Activated CD4-positive, alpha-beta T cell treated with anti-CD3 and anti-CD28 coated beads for 4 hours (primary cell): ENCODE measurements at regions not wholly inside any gene's neighbourhood (a gene's known extent, or its start where the extent isn't known, plus 50 kb on each side); places are given as distances from the start of the nearest gene placed in this dataset.
A peak's percentile ranks its signal among the peaks of the same experiment; 100 is the strongest.
"Not testable (repeated sequence)": the region's sequence is repeated elsewhere in the genome, so short reads cannot be mapped to it uniquely, and the experiment has no call there.

Source experiments
- DNase-seq, 2 donors: peaks; one replicate each; pipeline ENCODE4 v3.0.0-alpha.2; 2020

DNA sequence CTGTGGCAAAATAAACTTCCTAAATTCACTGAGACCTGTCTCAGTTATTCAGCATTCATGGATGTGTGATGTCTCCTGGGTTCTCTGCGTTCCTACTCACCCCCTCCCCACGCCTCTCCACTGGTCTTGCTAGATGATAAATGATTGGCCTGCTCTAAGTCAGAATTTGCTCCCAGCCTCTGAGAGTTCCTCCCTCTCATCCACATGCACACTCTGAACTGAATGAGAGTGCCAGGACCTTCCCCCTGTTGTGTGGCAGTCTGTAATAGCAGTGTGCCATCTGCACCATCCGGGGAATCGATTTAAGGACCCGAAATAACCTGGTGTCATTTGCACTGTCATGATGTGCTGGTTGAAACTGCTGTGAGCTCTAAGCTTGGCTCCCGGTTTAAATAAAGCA lies 135.8 kb upstream of the AFDN start:
- no peak for DNase-seq

GRCh38 chr6:167691533-167692312 lies 135.0 kb upstream of the AFDN start:
- DNase-seq, result no peak

DNA sequence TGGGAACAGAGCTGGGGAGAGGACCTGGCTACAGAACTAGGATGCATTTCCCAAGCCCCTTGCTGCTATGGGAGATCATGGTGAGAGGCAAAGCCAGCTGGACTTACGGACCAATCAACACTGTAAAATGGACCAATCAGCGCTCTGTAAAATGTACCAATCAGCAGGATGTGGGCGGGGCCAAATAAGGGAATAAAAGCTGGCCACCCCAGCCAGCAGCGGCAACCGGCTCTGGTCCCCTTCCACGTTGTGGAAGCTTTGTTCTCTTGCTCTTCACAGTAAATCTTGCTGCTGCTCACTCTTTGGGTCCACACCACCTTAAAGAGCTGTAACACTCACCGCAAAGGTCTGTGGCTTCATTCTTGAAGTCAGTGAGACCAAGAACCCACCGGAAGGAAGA lies 133.2 kb upstream of the AFDN start:
- not testable (repeated sequence) for DNase-seq

DNA sequence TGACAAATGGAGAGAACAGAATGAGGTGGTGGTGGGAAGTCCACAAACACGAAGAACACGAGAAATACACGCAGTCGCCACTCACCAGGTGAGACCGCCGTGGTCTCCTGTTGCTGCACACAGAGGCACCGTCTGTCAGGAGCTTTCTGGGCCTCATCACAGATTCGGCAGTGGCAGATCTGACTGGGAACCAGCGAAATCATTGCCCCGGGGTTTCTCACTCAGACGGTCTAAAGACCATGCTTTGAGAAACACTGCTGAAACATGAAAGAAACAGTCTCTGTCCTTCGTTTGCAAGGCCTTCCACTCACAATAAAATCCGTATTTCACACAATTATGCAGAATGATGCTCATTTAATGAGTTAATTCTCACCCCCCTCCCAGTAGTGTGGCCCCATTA lies 130.9 kb upstream of the AFDN start:
- no peak for DNase-seq

DNA sequence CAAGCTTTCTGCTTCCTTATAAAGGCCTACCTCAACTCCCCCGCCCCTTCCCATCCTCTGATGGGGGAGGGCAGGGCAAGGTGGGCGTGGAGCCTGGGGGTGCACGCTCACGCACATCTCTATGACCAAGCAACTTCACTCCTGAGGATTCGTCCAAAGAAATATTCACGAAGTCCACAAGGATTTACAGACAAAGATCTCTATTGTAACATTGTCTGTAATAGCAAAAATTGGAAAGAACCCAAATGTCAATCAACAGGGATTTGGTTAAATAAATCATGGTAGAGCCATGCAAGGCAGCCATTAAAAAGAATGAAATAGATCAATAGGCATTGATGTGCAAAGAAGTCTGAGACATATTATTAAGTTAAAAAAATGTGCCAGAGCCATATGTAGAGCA lies 130.4 kb upstream of the AFDN start:
- no peak for DNase-seq

DNA sequence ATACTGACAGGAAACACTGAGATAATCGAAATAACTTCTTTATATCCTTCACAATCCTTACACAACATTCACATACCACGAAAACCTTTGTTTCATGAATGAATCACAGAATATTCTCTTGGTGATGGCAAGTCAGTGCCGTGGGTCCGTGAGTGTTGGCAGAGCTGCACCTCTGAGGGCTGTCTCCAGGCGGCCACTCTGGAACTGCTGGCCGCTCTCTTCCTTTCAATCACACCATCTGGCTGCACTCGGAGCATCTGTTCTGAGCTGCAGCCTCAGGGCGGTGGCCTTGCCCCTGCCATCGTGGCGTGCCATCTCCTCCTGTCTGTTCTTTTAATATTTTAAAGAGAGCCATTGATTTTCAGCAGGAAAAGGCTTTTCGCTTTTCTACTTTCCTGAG lies 129.4 kb upstream of the AFDN start:
- no peak for DNase-seq

GRCh38 chr6:167698540-167698939 lies 128.2 kb upstream of the AFDN start:
- DNase-seq, result no peak

GRCh38 chr6:167699141-167699931 lies 127.4 kb upstream of the AFDN start:
- DNase-seq, result peak; percentile 57 to 69

DNA sequence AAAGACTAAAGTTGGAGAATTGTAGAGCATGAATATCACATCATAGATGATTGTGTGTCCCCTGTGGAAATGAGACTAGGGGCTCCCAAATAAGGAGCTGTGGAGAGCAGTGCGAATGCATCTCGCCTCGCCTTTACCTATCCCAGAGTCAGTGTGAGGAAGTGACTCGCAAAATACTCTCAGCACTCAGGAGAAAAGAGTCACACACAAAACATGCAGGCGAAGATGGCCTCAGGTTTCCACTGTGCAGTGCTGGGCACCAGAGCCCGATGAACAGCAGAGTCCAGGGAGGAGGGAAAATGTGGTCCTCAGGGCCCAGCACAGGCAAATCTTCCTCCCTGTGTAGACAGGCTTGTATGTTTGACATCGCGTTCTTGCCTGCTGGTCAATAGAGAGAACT lies 126.5 kb upstream of the AFDN start:
- no peak for DNase-seq

- no peak for DNase-seq
Measured at GRCh38 chr6:167701010-167701409, 125.7 kb upstream of the AFDN start.

DNA sequence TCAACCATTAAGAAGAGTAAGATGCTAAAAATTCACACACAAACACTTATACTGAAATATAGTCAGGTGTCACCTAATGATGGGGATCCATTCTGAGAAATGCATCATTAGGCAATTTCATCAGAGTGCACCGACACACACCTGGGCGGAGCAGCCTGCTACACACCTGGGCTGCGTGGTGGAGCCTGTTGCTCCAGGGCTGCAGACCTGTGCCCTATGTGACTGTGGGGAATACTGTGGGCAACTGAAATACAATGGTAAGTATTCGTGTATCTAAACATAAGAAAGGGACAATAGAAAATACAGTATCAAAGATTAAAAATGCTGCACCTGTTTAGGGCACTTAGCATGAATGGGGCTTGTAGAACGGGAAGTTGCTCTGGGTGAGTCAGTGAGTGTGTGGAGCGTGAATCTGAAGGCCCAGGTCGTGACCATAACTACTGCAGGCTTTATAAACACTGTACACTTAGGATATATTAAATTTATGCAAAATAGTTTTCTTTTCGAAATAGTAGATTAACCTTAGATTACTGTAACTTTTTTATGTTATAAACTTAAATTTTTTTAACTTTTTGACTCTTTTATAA lies 124.4 kb upstream of the AFDN start:
- DNase-seq, result no peak

GRCh38 chr6:167703347-167703746 lies 123.4 kb upstream of the AFDN start:
- DNase-seq, result no peak

DNA sequence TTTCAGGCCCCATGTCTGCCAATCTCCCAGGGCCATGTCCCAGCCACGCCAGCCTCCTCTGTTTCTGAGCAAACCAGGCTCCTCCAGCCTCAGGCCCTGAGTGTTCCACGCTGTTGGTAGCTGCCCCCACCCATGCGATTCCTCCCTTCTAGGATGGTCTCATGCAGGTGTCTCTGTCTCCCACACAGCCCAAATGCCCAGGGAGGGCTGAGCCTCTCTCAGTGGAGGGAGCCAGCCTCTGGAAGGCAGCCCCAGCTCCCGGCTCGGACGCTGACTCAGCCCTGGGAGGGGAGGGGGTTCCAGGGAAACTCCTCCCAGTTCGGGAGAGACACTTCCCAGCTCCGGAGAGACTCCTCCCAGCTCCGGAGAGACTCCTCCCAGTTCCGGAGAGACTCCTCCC lies 122.9 kb upstream of the AFDN start:
- no peak for DNase-seq

GRCh38 chr6:167704396-167704901 lies 122.3 kb upstream of the AFDN start:
- no peak for DNase-seq

DNA sequence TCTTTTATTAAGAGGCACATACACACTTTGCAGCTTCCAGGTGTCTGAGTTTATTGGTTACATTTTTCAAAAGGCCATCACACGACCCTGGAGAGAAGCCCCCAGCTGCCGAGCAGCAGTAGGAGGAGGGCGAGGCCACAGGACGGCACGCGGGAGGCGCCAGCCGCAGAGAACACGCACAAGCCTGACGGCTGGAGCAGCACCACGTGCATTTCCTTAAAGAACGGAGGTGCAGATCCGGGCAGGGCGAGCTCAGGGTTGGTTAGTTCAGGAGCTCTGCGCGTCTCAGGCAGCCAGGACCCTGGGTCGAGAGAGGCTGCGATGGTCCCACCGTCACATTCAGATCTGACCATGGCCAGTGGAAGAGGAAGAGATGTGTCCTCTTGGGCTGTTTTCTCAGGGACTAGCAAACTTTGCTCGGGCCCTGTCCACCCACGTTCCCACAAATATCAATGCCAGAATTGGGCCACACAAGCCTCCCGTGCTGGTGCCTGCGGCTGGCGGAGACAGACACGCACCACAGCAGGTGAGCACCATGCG lies 121.4 kb upstream of the AFDN start:
- DNase-seq, result no peak

- DNase-seq, result peak; percentile 59 to 68
Measured at GRCh38 chr6:167706313-167707109, 120.2 kb upstream of the AFDN start.

GRCh38 chr6:167707686-167708500 lies 118.8 kb upstream of the AFDN start:
- no peak for DNase-seq

GRCh38 chr6:167708501-167709094 lies 118.1 kb upstream of the AFDN start:
- no peak for DNase-seq

DNA sequence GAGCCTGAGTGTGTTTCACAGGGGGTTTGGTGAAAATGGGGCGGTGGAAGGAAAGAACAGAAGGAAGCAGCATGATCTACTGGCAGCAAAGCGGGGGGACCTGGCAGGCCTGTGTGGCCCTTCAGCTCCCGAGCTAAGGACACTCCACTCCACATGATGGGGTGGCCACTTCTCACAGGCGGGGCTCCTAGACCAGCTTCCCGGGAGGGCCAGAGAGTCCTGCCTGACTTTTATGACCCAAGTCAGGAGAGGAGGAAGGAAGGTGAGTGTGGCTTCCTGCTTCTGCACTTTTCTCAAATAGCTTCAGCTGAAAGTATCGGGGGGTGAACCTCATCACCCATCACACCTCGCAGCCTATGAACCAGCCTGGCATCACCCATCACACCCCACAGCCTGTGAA lies 117.5 kb upstream of the AFDN start:
- DNase-seq, result no peak

DNA sequence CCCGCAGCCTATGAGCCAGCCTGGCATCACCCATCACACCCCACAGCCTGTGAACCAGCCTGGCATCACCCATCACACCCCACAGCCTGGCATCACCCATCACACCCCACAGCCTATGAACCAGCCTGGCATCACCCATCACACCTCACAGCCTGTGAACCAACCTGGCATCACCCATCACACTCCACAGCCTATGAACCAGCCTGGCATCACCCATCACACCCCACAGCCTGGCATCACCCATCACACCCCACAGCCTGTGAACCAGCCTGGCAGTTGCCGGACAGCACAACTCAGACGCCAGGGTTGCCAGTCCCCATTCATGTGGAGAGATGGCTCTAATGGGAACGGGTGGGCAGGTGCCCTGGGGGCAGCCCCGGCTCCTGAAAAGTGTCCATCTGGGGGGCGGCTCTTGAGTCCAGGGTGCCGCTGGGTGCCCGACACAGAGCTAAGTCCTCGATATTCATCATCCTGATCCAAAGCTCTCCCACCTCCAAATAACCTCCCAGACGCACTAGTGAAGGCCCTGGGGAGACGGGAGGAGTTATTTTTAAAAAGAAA lies 116.9 kb upstream of the AFDN start:
- not testable (repeated sequence) for DNase-seq

DNA sequence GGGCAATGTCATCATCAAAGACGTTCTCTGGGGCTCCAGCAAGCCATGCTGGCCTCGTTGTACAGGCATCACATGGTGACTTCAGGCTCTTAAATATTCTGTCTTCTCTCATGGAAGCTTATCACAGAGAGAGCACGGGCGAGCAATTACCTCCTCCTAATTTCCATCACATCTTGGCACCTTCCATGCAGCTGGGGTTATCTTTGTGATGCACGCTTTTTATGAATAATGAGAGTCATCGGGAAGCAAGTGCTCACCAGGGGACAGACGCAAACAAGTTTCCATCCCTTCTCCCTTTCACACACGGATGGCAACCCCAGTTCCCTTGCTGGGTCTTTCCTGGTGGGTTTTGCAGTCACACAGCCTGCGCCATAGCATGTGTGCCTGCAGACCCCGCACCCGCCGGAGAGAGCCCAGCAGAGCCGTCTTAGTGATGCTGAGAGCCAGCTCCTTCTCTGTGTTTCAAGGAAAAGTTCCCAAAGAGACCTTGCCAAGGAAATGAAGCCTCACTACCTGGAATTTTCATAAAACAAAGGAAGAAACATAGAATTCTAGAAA lies 116.3 kb upstream of the AFDN start:
- no peak for DNase-seq
